ENCODE measurements at regions not wholly inside any gene's neighbourhood (a gene's known extent, or its start where the extent isn't known, plus 50 kb on each side); places are given as distances from the start of the nearest gene placed in this dataset.
A peak's percentile ranks its signal among the peaks of the same experiment; 100 is the strongest.

GRCh38 chrX:151796576-151796975 is 62.0 kb downstream of the CNGA2 start:
- intact Hi-C loops (cut with DNase I), result no loop called here
- ATAC-seq (ENCODE audit: poor library complexity), result no peak
- DNase-seq, result no peak

DNA sequence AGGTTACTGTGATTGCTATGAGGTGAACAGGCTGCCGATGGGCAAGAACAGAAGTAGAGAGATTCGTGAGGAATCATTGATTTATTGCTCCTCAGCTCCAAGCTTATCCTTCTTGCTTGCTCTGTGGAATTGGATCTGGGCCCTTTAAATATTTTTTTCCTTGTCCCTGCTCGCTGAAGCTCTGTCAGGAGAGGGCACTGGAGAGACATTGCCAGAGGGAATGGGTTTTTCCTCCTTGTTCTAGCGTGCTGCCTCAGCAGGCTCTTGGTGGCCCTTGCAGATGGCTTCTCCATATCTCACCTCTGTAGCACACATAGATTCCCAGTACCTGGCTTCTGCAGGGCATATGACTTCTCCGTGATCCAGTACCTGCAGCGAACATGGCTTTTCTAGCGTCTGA is 67.4 kb downstream of the CNGA2 start:
- intact Hi-C loops (cut with DNase I), result no loop called here
- DNase-seq (no peak), ATAC-seq (ENCODE audit: poor library complexity) (no peak)

GRCh38 chrX:151806967-151807540 is 72.5 kb downstream of the CNGA2 start:
- intact Hi-C loops (cut with DNase I), result no loop called here
- DNase-seq (no peak), ATAC-seq (ENCODE audit: poor library complexity) (no peak)

DNA sequence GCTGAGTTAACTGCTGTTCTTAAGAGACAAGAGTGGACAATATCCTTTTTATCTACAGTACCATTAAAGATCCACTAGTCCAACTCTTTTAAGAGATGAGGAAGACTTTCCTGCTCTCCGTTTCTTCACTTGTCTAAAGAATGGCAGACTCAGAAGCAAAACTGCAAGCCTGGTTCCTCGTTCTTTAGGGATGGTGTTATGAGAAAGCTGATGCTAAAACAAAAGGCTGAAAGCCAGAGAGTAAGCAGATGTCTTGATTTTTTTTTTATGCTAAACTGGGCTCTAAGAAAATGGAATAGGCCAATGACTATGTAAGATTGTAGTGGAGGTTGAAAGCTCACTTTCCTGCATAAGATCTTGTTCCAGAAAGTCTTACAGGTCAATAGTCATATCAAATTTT is 78.1 kb downstream of the CNGA2 start:
- DNase-seq, result no peak
- intact Hi-C loops (cut with DNase I), result no loop called here
- no peak for ATAC-seq (ENCODE audit: poor library complexity)

GRCh38 chrX:151814767-151815166 is 80.2 kb downstream of the CNGA2 start:
- ATAC-seq (ENCODE audit: poor library complexity) (no peak), DNase-seq (no peak)
- intact Hi-C loops (cut with DNase I), result no loop called here

DNA sequence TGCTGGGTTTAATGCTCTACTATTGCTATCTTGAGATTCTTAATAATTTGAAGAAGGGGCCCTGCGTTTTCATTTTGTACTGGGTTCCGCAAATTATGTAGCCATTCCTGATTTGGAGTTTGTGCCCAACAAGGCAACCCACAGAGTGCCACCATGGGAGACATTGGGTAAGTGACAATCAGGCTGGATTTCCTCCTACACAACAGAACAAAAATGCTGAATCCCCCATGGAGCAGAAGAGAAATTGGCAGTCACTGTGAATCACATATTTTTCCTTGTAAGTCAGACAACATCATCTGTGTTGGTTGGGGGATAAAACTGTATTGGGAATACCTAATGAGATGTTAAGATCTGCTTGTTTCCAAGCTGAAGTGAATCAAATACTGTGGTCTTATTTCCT is 80.9 kb downstream of the CNGA2 start:
- DNase-seq, result no peak
- intact Hi-C loops (cut with DNase I), result no loop called here
- no peak for ATAC-seq (ENCODE audit: poor library complexity)

- ATAC-seq (ENCODE audit: poor library complexity), result no peak
- intact Hi-C loops (cut with DNase I), result no loop called here
- DNase-seq, result no peak
Observed at GRCh38 chrX:151816934-151817333, 82.4 kb downstream of the CNGA2 start.

DNA sequence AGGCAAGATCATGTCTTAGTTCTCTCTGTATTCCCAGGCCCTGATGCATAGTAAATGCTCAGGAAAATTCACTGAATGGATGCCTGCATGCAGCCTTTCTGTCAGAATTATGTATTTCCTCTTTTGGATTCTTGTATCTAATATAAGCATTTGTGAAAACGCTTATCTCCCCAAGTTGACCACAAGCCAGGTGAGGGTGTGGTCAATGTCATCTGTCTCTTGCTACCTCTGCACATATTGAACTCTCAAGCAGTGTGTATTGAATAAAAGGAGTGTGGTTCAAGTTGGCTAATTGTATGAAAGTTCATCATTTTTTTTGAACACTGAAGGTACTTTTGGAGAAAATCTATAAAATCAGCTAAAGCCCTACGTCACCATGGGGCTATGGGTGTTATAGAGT is 84.3 kb downstream of the CNGA2 start:
- ATAC-seq (ENCODE audit: poor library complexity), result no peak
- intact Hi-C loops (cut with DNase I), result no loop called here
- no peak for DNase-seq

- DNase-seq, result no peak
- intact Hi-C loops (cut with DNase I), result no loop called here
- no peak for ATAC-seq (ENCODE audit: poor library complexity)
Observed at GRCh38 chrX:151821226-151821625, 86.7 kb downstream of the CNGA2 start.

GRCh38 chrX:151825007-151825406 is 87.7 kb upstream of the MAGEA4 start:
- intact Hi-C loops (cut with DNase I), result no loop called here
- DNase-seq (no peak), ATAC-seq (ENCODE audit: poor library complexity) (no peak)

DNA sequence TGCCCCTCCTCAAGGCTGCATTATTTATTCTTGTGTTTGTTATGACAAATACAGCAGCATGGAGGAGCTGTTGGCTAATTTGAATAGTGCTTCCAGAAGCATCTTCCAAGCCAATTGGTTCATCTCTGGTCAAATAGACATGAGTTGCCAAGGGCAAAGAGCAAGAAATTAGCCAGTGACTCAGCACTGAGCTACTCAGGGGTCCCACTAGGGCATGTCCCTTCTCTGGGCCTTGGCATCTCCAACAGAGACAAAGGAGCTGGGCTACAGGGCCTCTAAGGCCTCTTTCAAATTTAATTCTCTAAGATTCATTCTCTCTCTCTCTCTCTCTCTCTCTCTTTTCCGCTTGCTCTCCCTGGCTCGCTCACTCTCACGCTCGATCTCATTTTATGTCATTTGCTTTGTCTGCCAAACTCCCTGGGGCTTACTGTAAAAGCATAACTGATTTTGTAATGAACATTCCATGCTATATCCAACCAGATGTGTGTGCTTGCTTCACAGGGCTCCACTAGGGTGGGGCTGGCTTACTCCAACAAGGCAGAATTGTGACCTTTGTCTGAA is 86.7 kb upstream of the MAGEA4 start:
- intact Hi-C loops (cut with DNase I), result no loop called here
- ATAC-seq (ENCODE audit: poor library complexity), result peak; percentile 65
- no peak for DNase-seq

DNA sequence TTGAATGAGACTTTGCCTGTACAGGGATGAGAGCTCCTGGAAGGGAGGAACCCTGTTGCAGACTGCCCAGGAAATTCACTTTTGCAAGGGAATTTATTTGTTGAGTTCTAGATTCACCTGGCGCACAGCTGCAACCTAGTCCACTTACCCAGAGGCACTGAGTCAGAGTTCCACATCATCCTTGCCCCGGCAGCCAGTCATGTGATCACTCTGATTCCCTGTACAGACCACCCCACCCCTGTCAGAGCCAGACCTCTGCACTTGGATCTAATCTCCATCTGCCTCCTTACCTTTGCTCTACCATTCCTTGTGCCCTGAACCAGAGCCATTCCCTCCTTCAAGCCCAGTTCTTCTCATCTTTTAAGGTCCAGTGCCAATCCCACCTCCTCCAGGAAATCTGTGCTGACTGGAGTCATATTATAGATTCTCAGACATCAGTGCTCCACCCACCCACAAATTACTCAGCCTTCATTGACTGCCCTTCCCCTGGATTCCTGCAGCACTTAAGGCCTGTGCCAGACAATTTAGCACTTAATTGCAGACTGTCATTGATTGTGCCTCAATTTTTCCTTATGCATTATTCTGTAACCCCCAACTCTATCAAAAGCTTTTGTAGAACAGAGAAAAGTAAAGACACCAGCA is 84.1 kb upstream of the MAGEA4 start:
- intact Hi-C loops (cut with DNase I), result no loop called here
- DNase-seq (no peak), ATAC-seq (ENCODE audit: poor library complexity) (no peak)

DNA sequence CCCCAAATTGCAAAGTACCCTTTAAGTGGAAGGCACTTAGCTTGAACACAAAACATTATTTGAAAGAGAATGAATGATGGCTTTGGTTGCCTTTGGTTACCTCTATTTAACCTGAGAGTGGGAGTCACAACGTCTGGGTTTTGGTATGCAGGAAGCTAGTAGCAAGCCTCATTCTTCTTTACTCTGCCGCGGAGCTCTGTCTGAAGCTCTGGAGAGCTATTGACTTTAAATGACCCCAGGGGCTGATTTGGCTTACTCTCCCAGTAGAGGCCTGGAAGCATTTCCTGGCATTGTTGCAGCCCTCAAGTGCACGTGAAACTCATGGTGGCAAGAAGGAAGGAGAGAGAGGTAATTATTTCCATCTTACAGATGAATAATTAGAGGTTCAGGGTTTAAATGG is 81.8 kb upstream of the MAGEA4 start:
- no peak for ATAC-seq (ENCODE audit: poor library complexity)
- no peak for DNase-seq
- intact Hi-C loops (cut with DNase I), result no loop called here

DNA sequence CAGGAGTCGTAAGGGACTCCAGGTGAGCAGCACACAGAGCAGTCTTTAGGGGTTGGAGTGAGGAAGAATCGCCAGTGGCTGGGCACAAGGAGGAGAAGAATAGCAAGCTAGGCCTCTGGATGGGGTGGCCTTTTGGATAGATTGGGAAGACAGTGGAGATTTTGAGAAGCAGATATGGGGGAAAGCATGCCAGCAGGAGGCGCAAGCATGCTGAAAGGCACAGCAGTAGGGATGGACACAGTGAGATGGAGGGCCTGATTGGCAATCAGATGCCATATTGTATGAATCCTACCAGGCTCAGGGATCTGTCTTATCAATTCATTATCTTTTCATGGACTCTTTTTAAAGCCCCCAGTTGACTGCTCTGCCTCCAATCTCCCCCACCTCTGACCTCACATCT is 60.4 kb upstream of the MAGEA4 start:
- intact Hi-C loops (cut with DNase I), result no loop called here
- ATAC-seq (ENCODE audit: poor library complexity) (no peak), DNase-seq (no peak)

GRCh38 chrX:151854726-151855495 is 57.8 kb upstream of the MAGEA4 start:
- ATAC-seq (ENCODE audit: poor library complexity), result no peak
- no peak for DNase-seq
- intact Hi-C loops (cut with DNase I), result no loop called here

GRCh38 chrX:151859481-151859880 is 53.2 kb upstream of the MAGEA4 start:
- intact Hi-C loops (cut with DNase I), result no loop called here
- DNase-seq, result no peak
- no peak for ATAC-seq (ENCODE audit: poor library complexity)

GRCh38 chrX:151860827-151861226 is 51.9 kb upstream of the MAGEA4 start:
- ATAC-seq (ENCODE audit: poor library complexity) (no peak), DNase-seq (no peak)
- intact Hi-C loops (cut with DNase I), result no loop called here
